GM23338 (cell line): ENCODE measurements at regions not wholly inside any gene's neighbourhood (a gene's known extent, or its start where the extent isn't known, plus 50 kb on each side); places are given as distances from the start of the nearest gene placed in this dataset.

Experiments
- CREB1 ChIP-seq: fragments of 250-450 bp; sonication (Bioruptor Pico); IDR thresholded peaks from 2 replicates; pipeline ENCODE4 v1.5.0; 2020; ENCODE audit warnings: low read depth, mild to moderate bottlenecking, moderate library complexity
- CTCF ChIP-seq, 2 experiments: fragments of 200-600 bp in 1 of 2; sonication (generic) in 1 of 2; conservative IDR thresholded peaks; 2 replicates each; pipeline versions ENCODE4 v1.5.1 to v1.6.1; 2016 to 2017; ENCODE audit warnings: antibody characterized with exemption in 2 of 2, low read depth in 2 of 2, mild to moderate bottlenecking in 2 of 2, moderate library complexity in 1 of 2
- EZH2 ChIP-seq: fragments of 200-600 bp; sonication (generic); IDR thresholded peaks from one replicate; pipeline ENCODE4 v1.8.0; 2017; ENCODE audit warnings: antibody characterized with exemption, mild to moderate bottlenecking, low read depth; ENCODE audit not compliant: unreplicated experiment
- EZH2phosphoT487 ChIP-seq: fragments of 200-600 bp; sonication (generic); IDR thresholded peaks from one replicate; pipeline ENCODE4 v1.8.1; 2018; ENCODE audit warnings: antibody characterized with exemption; ENCODE audit not compliant: unreplicated experiment
- JUNB ChIP-seq: IDR thresholded peaks from one replicate; pipeline ENCODE4 v1.6.1; 2016; ENCODE audit warnings: antibody characterized with exemption; ENCODE audit not compliant: unreplicated experiment
- POLR2AphosphoS5 ChIP-seq: IDR thresholded peaks from 2 replicates; pipeline ENCODE4 v1.6.1; 2016; ENCODE audit warnings: antibody characterized with exemption, low read depth
- REST ChIP-seq: IDR thresholded peaks from one replicate; pipeline ENCODE4 v1.6.1; 2018; ENCODE audit warnings: antibody characterized with exemption; ENCODE audit not compliant: unreplicated experiment
- STAT1 ChIP-seq: IDR thresholded peaks from one replicate; pipeline ENCODE4 v1.6.1; 2016; ENCODE audit warnings: antibody characterized with exemption; ENCODE audit not compliant: unreplicated experiment
- ZNF114 ChIP-seq: fragments of 250-450 bp; sonication (Bioruptor Pico); IDR thresholded peaks from 2 replicates; pipeline ENCODE4 v1.5.0; 2020; ENCODE audit warnings: mild to moderate bottlenecking, moderate library complexity
- ZNF462 ChIP-seq: fragments of 250-450 bp; sonication (Bioruptor Pico); IDR thresholded peaks from 2 replicates; pipeline ENCODE4 v1.5.0; 2020; ENCODE audit warnings: mild to moderate bottlenecking, moderate library complexity

GRCh38 chr9:28120626-28121025 lies 547.3 kb upstream of the C9orf72 start:
- TF ChIP-seq EZH2 (no peak), REST (no peak), CTCF (conservative IDR thresholded peaks at IDR 0.05; ENCODE audit: low read depth in 2 of 2) (no peak), POLR2AphosphoS5 (no peak), JUNB (no peak), ZNF462 (CRISPR knock-in tag) (no peak), EZH2phosphoT487 (no peak), STAT1 (no peak), ZNF114 (no peak), CREB1 (CRISPR knock-in tag) (no peak)
